ENCODE measurements at regions not wholly inside any gene's neighbourhood (a gene's known extent, or its start where the extent isn't known, plus 50 kb on each side); places are given as distances from the start of the nearest gene placed in this dataset.
"Not testable (repeated sequence)": the region's sequence is repeated elsewhere in the genome, so short reads cannot be mapped to it uniquely, and the experiment has no call there.

GRCh38 chr4:133537780-133538281 lies 388.7 kb downstream of the PCDH10 start:
- Histone ChIP-seq H3K4me1 (no peaks in the 10 kb centered on the region), H3K4me3 (no peak overlapping the region), H3K9me3 (no peaks in the 10 kb centered on the region), H3K27me3 (no peaks in the 10 kb centered on the region), H3K27ac (no peak overlapping the region), H3K36me3 (no peaks in the 10 kb centered on the region)
- TF ChIP-seq POLR2A (IDR thresholded peaks at IDR 0.05) (no peak), EP300 (IDR thresholded peaks at IDR 0.05) (no peak), POLR2AphosphoS5 (IDR thresholded peaks at IDR 0.05) (no peak), CTCF (IDR thresholded peaks at IDR 0.05) (no peak)
- DNase-seq, result no peak
- intact Hi-C loops (cut with DNase I; ENCODE audit: low total_unique reads), result no loop called here
- 74 to 85% (median 78%) methylated on average over 4 of the region's 4 CpGs for WGBS, 5 donors

GRCh38 chr4:133534224-133534623 lies 385.1 kb downstream of the PCDH10 start:
- H3K27ac ChIP-seq; H3K4me1 ChIP-seq; DNase-seq; H3K36me3 ChIP-seq; H3K27me3 ChIP-seq; H3K9me3 ChIP-seq; H3K4me3 ChIP-seq; intact Hi-C loops (cut with DNase I; ENCODE audit: low total_unique reads): not testable (repeated sequence)
- WGBS, 5 donors, result 62 to 78% (median 66%) methylated on average over 6 of the region's 6 CpGs

GRCh38 chr4:133524369-133524768 lies 375.3 kb downstream of the PCDH10 start:
- no peak overlapping the region for H3K4me3 ChIP-seq
- TF ChIP-seq POLR2A (IDR thresholded peaks at IDR 0.05) (no peak), EP300 (IDR thresholded peaks at IDR 0.05) (no peak), POLR2AphosphoS5 (IDR thresholded peaks at IDR 0.05) (no peak), CTCF (IDR thresholded peaks at IDR 0.05) (no peak)
- H3K4me1 ChIP-seq, result no peaks in the 10 kb centered on the region
- H3K36me3 ChIP-seq, result no peaks in the 10 kb centered on the region
- H3K27ac ChIP-seq, result no peak overlapping the region
- intact Hi-C loops (cut with DNase I; ENCODE audit: low total_unique reads), result no loop called here
- H3K9me3 ChIP-seq, result no peaks in the 10 kb centered on the region
- no peak for DNase-seq
- 16 to 45% (median 21%) methylated on average over 1 of the region's 1 CpG for WGBS, 5 donors
- H3K27me3 ChIP-seq, result no peaks in the 10 kb centered on the region

- intact Hi-C loops (cut with DNase I; ENCODE audit: low total_unique reads), result no loop called here
- H3K4me1 ChIP-seq, result no peaks in the 10 kb centered on the region
- no peaks in the 10 kb centered on the region for H3K27me3 ChIP-seq
- no peak for DNase-seq
- H3K36me3 ChIP-seq, result no peaks in the 10 kb centered on the region
- no peak overlapping the region for H3K4me3 ChIP-seq
- no peak overlapping the region for H3K27ac ChIP-seq
- TF ChIP-seq POLR2A (IDR thresholded peaks at IDR 0.05) (no peak), CTCF (IDR thresholded peaks at IDR 0.05) (no peak), POLR2AphosphoS5 (IDR thresholded peaks at IDR 0.05) (no peak), EP300 (IDR thresholded peaks at IDR 0.05) (no peak)
- peaks cover 0 to 18% (median 11%) of the 10 kb centered on the region in 4 donors for H3K9me3 ChIP-seq
These were observed 364.8 kb downstream of the PCDH10 start for GRCh38 chr4:133513901-133514300.

- Histone ChIP-seq H3K27me3 (no peaks in the 10 kb centered on the region), H3K4me3 (no peak overlapping the region), H3K9me3 (no peaks in the 10 kb centered on the region), H3K27ac (no peak overlapping the region), H3K36me3 (no peaks in the 10 kb centered on the region), H3K4me1 (no peaks in the 10 kb centered on the region)
- intact Hi-C loops (cut with DNase I; ENCODE audit: low total_unique reads), result no loop called here
- DNase-seq, result no peak
- WGBS, 5 donors, result 79 to 91% (median 90%) methylated on average over 6 of the region's 6 CpGs
- TF ChIP-seq POLR2AphosphoS5 (IDR thresholded peaks at IDR 0.05), result no peak
- TF ChIP-seq POLR2A (IDR thresholded peaks at IDR 0.05), result no peak
- no peak for TF ChIP-seq CTCF (IDR thresholded peaks at IDR 0.05)
- no peak for TF ChIP-seq EP300 (IDR thresholded peaks at IDR 0.05)
These were observed 349.1 kb downstream of the PCDH10 start for GRCh38 chr4:133498149-133498548.
